ENCODE measurements at regions not wholly inside any gene's neighbourhood (a gene's known extent, or its start where the extent isn't known, plus 50 kb on each side); places are given as distances from the start of the nearest gene placed in this dataset.

DNA sequence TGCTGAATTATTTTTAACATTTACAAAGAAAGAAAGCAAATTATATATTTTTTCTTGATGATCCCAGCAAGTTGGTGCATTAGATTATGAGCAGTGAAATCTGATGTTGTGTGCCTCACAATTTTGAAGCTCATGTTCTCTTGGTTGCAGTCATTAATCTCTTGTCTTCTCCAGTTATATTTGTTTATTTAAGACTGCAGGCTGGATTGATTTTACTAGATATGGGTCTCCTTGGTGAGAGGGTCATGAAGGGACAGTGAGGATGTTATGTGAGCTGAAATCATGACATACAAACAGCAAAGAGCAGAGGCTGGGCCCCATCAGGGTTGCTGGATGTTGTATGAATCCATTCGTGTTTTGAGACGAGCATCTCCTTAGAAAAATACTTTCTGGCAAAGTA is 64.2 kb upstream of the AKIRIN2 start:
- ChIA-PET POLR2A (no interaction called here), CTCF (no interaction called here)
- dilution Hi-C loops (cut with MboI; ENCODE audit: extremely low pct_ligation_motif_present, low sequenced_read_pairs): no loop called here
- H3K27me3 ChIP-seq (ENCODE audit: control insufficient read depth in 2 of 2, insufficient read depth in 2 of 2, low read length in 2 of 2): no peaks in the 10 kb centered on the region
- H3K9me3 ChIP-seq (replicated peaks; ENCODE audit: control insufficient read depth, insufficient read depth, low read length): no peaks in the 10 kb centered on the region
- H3K36me3 ChIP-seq (ENCODE audit: control insufficient read depth in 2 of 2, extremely low read depth in 1 of 2, insufficient read depth in 2 of 2, low read length in 2 of 2): no peaks in the 10 kb centered on the region
- H3K27ac ChIP-seq (ENCODE audit: insufficient read depth, low read depth, low read length): no peak overlapping the region
- no peaks in the 10 kb centered on the region for H3K9me1 ChIP-seq (replicated peaks; ENCODE audit: control insufficient read depth, extremely low read depth, insufficient read depth, low read length)
- TF ChIP-seq, protein P1, sequence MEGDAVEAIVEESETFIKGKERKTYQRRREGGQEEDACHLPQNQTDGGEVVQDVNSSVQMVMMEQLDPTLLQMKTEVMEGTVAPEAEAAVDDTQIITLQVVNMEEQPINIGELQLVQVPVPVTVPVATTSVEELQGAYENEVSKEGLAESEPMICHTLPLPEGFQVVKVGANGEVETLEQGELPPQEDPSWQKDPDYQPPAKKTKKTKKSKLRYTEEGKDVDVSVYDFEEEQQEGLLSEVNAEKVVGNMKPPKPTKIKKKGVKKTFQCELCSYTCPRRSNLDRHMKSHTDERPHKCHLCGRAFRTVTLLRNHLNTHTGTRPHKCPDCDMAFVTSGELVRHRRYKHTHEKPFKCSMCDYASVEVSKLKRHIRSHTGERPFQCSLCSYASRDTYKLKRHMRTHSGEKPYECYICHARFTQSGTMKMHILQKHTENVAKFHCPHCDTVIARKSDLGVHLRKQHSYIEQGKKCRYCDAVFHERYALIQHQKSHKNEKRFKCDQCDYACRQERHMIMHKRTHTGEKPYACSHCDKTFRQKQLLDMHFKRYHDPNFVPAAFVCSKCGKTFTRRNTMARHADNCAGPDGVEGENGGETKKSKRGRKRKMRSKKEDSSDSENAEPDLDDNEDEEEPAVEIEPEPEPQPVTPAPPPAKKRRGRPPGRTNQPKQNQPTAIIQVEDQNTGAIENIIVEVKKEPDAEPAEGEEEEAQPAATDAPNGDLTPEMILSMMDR (IDR thresholded peaks at IDR 0.05; ENCODE audit: extremely low read depth in 1 of 2, insufficient read depth in 1 of 2, low read depth in 1 of 2, low read length in 2 of 2): no peak
- TF ChIP-seq FOS (IDR thresholded peaks at IDR 0.05; ENCODE audit: borderline replicate concordance, insufficient read depth, low read length): no peak
- no peak for TF ChIP-seq MYC (IDR thresholded peaks at IDR 0.05; ENCODE audit: low read depth, low read length)
- TF ChIP-seq POLR2A (IDR thresholded peaks at IDR 0.05; ENCODE audit: low read depth, low read length): no peak
- no peak for TF ChIP-seq EZH2 (IDR thresholded peaks at IDR 0.05; ENCODE audit: borderline replicate concordance, low read depth, low read length, severe bottlenecking)
- TF ChIP-seq, protein P2, sequence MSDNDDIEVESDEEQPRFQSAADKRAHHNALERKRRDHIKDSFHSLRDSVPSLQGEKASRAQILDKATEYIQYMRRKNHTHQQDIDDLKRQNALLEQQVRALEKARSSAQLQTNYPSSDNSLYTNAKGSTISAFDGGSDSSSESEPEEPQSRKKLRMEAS (IDR thresholded peaks at IDR 0.05; ENCODE audit: insufficient read depth, insufficient read length): no peak
- no peak for TF ChIP-seq POLR2AphosphoS5 (IDR thresholded peaks at IDR 0.05; ENCODE audit: insufficient read depth, low read depth, low read length)
- TF ChIP-seq GATA2 (IDR thresholded peaks at IDR 0.05; ENCODE audit: insufficient read depth, insufficient read length, low read depth, low read length): no peak
- no peak for TF ChIP-seq JUN (IDR thresholded peaks at IDR 0.05; ENCODE audit: borderline replicate concordance, insufficient read depth, insufficient read length, low read depth)
- no peak overlapping the region for H3K4me2 ChIP-seq (ENCODE audit: insufficient read depth, low read length)
- no peak overlapping the region for H2AFZ ChIP-seq (ENCODE audit: low read depth, low read length)
- no TSS peak for BruUV-seq (replicated peaks)
- FAIRE-seq: no peak
- H3K4me3 ChIP-seq (replicated peaks in 1 of 3; ENCODE audit: insufficient read depth in 1 of 3, low read depth in 1 of 3, low read length in 3 of 3): no peak overlapping the region
- no peak for DNase-seq (ENCODE audit: low read depth, low spot score)
- H4K20me1 ChIP-seq (replicated peaks; ENCODE audit: control insufficient read depth, extremely low read depth, insufficient read depth, low read length): no peaks in the 10 kb centered on the region
- no peaks in the 10 kb centered on the region for H3K4me1 ChIP-seq (ENCODE audit: control insufficient read depth, extremely low read depth, insufficient read depth, low read length)
- no peak overlapping the region for H3K9ac ChIP-seq (replicated peaks; ENCODE audit: extremely low read depth, insufficient read depth, low read length)
- intact Hi-C loops (cut with micrococcal nuclease): no loop called here
- H3K79me2 ChIP-seq (ENCODE audit: control insufficient read depth, insufficient read depth, low read length): no peaks in the 10 kb centered on the region
